ENCODE measurements at regions not wholly inside any gene's neighbourhood (a gene's known extent, or its start where the extent isn't known, plus 50 kb on each side); places are given as distances from the start of the nearest gene placed in this dataset.

DNA sequence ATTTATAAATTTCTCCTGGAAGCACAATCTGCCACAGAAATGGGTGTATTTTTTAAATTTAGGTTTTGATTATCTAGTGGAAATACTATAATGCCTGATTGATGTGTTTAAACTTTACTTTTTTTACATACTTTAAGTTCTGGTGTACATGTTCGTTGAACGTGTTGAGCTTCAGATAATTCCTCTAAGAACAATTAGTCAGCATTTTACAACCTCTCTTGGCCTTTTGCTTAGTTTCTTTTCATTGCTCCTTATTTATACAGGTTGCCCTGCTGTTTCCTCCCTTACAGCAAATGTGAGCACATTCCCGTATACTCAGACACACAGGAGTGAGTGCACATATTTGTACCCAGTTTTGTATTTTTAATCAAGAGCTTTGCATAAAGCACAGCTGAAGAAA lies 1038.9 kb downstream of the BRINP3 start:
- H3K27me3 ChIP-seq (ENCODE audit: insufficient read depth) = no peaks in the 10 kb centered on the region
- no peak overlapping the region for H2AFZ ChIP-seq
- ATAC-seq = no peak
- H3K4me2 ChIP-seq = no peak overlapping the region
- Mint-ChIP-seq H3K27ac (no peak overlapping the region), H3K36me3 (ENCODE audit: low read depth) (no peaks in the 10 kb centered on the region), H3K4me3 (no peak overlapping the region), H3K9me3 (no peaks in the 10 kb centered on the region; the same call in 2 of the 3 replicates), H3K4me1 (no peaks in the 10 kb centered on the region), H3K27me3 (ENCODE audit: insufficient read depth, low read depth, poor library complexity) (no peaks in the 10 kb centered on the region)
- H3F3A ChIP-seq (replicated peaks; ENCODE audit: low read depth) = no peaks in the 10 kb centered on the region
- no peaks in the 10 kb centered on the region for H3K79me2 ChIP-seq (replicated peaks; ENCODE audit: insufficient read depth)
- no peak overlapping the region for H3K4me3 ChIP-seq
- no peaks in the 10 kb centered on the region for H4K20me1 ChIP-seq (replicated peaks; ENCODE audit: insufficient read depth)
- H3K4me1 ChIP-seq (ENCODE audit: insufficient read depth) = no peaks in the 10 kb centered on the region
- no peak for DNase-seq (ENCODE audit: low spot score)
- H3K27ac ChIP-seq (ENCODE audit: low read depth) = no peak overlapping the region
- no peaks in the 10 kb centered on the region for H3K36me3 ChIP-seq (ENCODE audit: insufficient read depth)
- H3K9me2 ChIP-seq (ENCODE audit: insufficient read depth) = no peaks in the 10 kb centered on the region
- TF ChIP-seq NANOG (IDR thresholded peaks at IDR 0.05; ENCODE audit: borderline replicate concordance) (no peak), EZH2phosphoT487 (IDR thresholded peaks at IDR 0.05; ENCODE audit: unreplicated experiment) (no peak), POLR2AphosphoS5 (IDR thresholded peaks at IDR 0.05; ENCODE audit: low read depth) (no peak), CREB1 (CRISPR knock-in tag; IDR thresholded peaks at IDR 0.05; ENCODE audit: low read depth) (no peak), ZNF114 (CRISPR knock-in tag; IDR thresholded peaks at IDR 0.05) (no peak), EZH2 (IDR thresholded peaks at IDR 0.05; ENCODE audit: low read depth, unreplicated experiment) (no peak), ZNF331 (CRISPR knock-in tag; IDR thresholded peaks at IDR 0.05; ENCODE audit: low read depth) (no peak)
- TF ChIP-seq, protein P1, sequence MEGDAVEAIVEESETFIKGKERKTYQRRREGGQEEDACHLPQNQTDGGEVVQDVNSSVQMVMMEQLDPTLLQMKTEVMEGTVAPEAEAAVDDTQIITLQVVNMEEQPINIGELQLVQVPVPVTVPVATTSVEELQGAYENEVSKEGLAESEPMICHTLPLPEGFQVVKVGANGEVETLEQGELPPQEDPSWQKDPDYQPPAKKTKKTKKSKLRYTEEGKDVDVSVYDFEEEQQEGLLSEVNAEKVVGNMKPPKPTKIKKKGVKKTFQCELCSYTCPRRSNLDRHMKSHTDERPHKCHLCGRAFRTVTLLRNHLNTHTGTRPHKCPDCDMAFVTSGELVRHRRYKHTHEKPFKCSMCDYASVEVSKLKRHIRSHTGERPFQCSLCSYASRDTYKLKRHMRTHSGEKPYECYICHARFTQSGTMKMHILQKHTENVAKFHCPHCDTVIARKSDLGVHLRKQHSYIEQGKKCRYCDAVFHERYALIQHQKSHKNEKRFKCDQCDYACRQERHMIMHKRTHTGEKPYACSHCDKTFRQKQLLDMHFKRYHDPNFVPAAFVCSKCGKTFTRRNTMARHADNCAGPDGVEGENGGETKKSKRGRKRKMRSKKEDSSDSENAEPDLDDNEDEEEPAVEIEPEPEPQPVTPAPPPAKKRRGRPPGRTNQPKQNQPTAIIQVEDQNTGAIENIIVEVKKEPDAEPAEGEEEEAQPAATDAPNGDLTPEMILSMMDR (conservative IDR thresholded peaks at IDR 0.05; ENCODE audit: low read depth in 2 of 2) = no peak
- TF ChIP-seq, protein P2, sequence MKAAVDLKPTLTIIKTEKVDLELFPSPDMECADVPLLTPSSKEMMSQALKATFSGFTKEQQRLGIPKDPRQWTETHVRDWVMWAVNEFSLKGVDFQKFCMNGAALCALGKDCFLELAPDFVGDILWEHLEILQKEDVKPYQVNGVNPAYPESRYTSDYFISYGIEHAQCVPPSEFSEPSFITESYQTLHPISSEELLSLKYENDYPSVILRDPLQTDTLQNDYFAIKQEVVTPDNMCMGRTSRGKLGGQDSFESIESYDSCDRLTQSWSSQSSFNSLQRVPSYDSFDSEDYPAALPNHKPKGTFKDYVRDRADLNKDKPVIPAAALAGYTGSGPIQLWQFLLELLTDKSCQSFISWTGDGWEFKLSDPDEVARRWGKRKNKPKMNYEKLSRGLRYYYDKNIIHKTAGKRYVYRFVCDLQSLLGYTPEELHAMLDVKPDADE (IDR thresholded peaks at IDR 0.05) = no peak
- TF ChIP-seq, protein P3, sequence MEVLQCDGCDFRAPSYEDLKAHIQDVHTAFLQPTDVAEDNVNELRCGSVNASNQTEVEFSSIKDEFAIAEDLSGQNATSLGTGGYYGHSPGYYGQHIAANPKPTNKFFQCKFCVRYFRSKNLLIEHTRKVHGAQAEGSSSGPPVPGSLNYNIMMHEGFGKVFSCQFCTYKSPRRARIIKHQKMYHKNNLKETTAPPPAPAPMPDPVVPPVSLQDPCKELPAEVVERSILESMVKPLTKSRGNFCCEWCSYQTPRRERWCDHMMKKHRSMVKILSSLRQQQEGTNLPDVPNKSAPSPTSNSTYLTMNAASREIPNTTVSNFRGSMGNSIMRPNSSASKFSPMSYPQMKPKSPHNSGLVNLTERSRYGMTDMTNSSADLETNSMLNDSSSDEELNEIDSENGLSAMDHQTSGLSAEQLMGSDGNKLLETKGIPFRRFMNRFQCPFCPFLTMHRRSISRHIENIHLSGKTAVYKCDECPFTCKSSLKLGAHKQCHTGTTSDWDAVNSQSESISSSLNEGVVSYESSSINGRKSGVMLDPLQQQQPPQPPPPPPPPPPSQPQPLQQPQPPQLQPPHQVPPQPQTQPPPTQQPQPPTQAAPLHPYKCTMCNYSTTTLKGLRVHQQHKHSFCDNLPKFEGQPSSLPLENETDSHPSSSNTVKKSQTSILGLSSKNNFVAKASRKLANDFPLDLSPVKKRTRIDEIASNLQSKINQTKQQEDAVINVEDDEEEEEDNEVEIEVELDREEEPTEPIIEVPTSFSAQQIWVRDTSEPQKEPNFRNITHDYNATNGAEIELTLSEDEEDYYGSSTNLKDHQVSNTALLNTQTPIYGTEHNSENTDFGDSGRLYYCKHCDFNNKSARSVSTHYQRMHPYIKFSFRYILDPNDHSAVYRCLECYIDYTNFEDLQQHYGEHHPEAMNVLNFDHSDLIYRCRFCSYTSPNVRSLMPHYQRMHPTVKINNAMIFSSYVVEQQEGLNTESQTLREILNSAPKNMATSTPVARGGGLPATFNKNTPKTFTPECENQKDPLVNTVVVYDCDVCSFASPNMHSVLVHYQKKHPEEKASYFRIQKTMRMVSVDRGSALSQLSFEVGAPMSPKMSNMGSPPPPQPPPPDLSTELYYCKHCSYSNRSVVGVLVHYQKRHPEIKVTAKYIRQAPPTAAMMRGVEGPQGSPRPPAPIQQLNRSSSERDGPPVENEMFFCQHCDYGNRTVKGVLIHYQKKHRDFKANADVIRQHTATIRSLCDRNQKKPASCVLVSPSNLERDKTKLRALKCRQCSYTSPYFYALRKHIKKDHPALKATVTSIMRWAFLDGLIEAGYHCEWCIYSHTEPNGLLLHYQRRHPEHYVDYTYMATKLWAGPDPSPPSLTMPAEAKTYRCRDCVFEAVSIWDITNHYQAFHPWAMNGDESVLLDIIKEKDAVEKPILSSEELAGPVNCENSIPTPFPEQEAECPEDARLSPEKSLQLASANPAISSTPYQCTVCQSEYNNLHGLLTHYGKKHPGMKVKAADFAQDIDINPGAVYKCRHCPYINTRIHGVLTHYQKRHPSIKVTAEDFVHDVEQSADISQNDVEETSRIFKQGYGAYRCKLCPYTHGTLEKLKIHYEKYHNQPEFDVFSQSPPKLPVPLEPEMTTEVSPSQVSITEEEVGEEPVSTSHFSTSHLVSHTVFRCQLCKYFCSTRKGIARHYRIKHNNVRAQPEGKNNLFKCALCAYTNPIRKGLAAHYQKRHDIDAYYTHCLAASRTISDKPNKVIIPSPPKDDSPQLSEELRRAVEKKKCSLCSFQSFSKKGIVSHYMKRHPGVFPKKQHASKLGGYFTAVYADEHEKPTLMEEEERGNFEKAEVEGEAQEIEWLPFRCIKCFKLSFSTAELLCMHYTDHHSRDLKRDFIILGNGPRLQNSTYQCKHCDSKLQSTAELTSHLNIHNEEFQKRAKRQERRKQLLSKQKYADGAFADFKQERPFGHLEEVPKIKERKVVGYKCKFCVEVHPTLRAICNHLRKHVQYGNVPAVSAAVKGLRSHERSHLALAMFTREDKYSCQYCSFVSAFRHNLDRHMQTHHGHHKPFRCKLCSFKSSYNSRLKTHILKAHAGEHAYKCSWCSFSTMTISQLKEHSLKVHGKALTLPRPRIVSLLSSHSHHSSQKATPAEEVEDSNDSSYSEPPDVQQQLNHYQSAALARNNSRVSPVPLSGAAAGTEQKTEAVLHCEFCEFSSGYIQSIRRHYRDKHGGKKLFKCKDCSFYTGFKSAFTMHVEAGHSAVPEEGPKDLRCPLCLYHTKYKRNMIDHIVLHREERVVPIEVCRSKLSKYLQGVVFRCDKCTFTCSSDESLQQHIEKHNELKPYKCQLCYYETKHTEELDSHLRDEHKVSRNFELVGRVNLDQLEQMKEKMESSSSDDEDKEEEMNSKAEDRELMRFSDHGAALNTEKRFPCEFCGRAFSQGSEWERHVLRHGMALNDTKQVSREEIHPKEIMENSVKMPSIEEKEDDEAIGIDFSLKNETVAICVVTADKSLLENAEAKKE (CRISPR knock-in tag; IDR thresholded peaks at IDR 0.05) = no peak

Data from GM23338 (cell line).